Breast epithelium (tissue), 3 donors: ENCODE measurements at regions not wholly inside any gene's neighbourhood (a gene's known extent, or its start where the extent isn't known, plus 50 kb on each side); places are given as distances from the start of the nearest gene placed in this dataset.

Source experiments
- CTCF ChIP-seq, 3 donors: fragments of 450-650 bp; IDR thresholded peaks; one replicate each; pipeline ENCODE4 v1.5.1; 2016 to 2017; ENCODE audit warnings: antibody characterized with exemption in 3 of 3, mild to moderate bottlenecking in 3 of 3, moderate library complexity in 3 of 3
- POLR2A ChIP-seq: fragments of 450-650 bp; IDR thresholded peaks from one replicate; pipeline ENCODE4 v1.6.1; 2016; ENCODE audit warnings: antibody characterized with exemption, mild to moderate bottlenecking, moderate library complexity

- TF ChIP-seq CTCF (IDR thresholded peaks at IDR 0.05) (no peak), POLR2A (no peak)
These were observed 89.3 kb upstream of the GSE1 start for GRCh38 chr16:85523602-85524364.
